COLO668 (cell line): ENCODE measurements at regions not wholly inside any gene's neighbourhood (a gene's known extent, or its start where the extent isn't known, plus 50 kb on each side); places are given as distances from the start of the nearest gene placed in this dataset.
"Not testable (repeated sequence)": the region's sequence is repeated elsewhere in the genome, so short reads cannot be mapped to it uniquely, and the experiment has no call there.

Source experiments
- DNase-seq: peaks from one replicate; lab custom pipeline; 2025; ENCODE audit not compliant: unreplicated experiment; lab: John Stamatoyannopoulos, UW

- no peak for DNase-seq
Observed at GRCh38 chr2:146777181-146777580, 1067.6 kb upstream of the ACVR2A start.

- DNase-seq, result no peak
Observed at GRCh38 chr2:146776596-146776995, 1068.2 kb upstream of the ACVR2A start.

GRCh38 chr2:146771531-146771930 lies 1073.3 kb upstream of the ACVR2A start:
- no peak for DNase-seq

- DNase-seq, result no peak
Observed at GRCh38 chr2:146764301-146764700, 1080.5 kb upstream of the ACVR2A start.

GRCh38 chr2:146762786-146763185 lies 1082.0 kb upstream of the ACVR2A start:
- no peak for DNase-seq

- no peak for DNase-seq
Observed at GRCh38 chr2:146754606-146755005, 1090.2 kb upstream of the ACVR2A start.

- DNase-seq, result no peak
Observed at GRCh38 chr2:146748046-146748445, 1096.8 kb upstream of the ACVR2A start.

- DNase-seq, result no peak
Observed at GRCh38 chr2:146741260-146741659, 1103.6 kb upstream of the ACVR2A start.

- no peak for DNase-seq
Observed at GRCh38 chr2:146734821-146735190, 1110.0 kb upstream of the ACVR2A start.

GRCh38 chr2:146734042-146734820 lies 1110.6 kb upstream of the ACVR2A start:
- no peak for DNase-seq

- no peak for DNase-seq
Observed at GRCh38 chr2:146730882-146731281, 1113.9 kb upstream of the ACVR2A start.

- peak; percentile 57 for DNase-seq
Observed at GRCh38 chr2:146721486-146721885, 1123.3 kb upstream of the ACVR2A start.

GRCh38 chr2:146720170-146720569 lies 1124.7 kb upstream of the ACVR2A start:
- no peak for DNase-seq

- no peak for DNase-seq
Observed at GRCh38 chr2:146716591-146716990, 1128.2 kb upstream of the ACVR2A start.

GRCh38 chr2:146709004-146709403 lies 1135.8 kb upstream of the ACVR2A start:
- no peak for DNase-seq

GRCh38 chr2:146701183-146701582 lies 1143.6 kb upstream of the ACVR2A start:
- peak; percentile 2 for DNase-seq

- DNase-seq, result no peak
Observed at GRCh38 chr2:146697307-146697706, 1147.5 kb upstream of the ACVR2A start.

GRCh38 chr2:146696787-146697186 lies 1148.0 kb upstream of the ACVR2A start:
- not testable (repeated sequence) for DNase-seq

GRCh38 chr2:146681991-146682390 lies 1162.8 kb upstream of the ACVR2A start:
- DNase-seq, result no peak

GRCh38 chr2:146678516-146678915 lies 1166.3 kb upstream of the ACVR2A start:
- no peak for DNase-seq

GRCh38 chr2:146677280-146677679 lies 1167.5 kb upstream of the ACVR2A start:
- no peak for DNase-seq

GRCh38 chr2:146669735-146670134 lies 1175.1 kb upstream of the ACVR2A start:
- no peak for DNase-seq

- DNase-seq, result no peak
Observed at GRCh38 chr2:146666340-146666739, 1178.5 kb upstream of the ACVR2A start.
